Gastroesophageal sphincter (tissue), 3 donors: ENCODE measurements at regions not wholly inside any gene's neighbourhood (a gene's known extent, or its start where the extent isn't known, plus 50 kb on each side); places are given as distances from the start of the nearest gene placed in this dataset.

ENCODE experiments used
- EP300 ChIP-seq: sonication (generic); formaldehyde crosslinking; IDR thresholded peaks from one replicate; pipeline ENCODE4 v1.6.1; 2017; ENCODE audit warnings: antibody characterized with exemption, mild to moderate bottlenecking
- POLR2A ChIP-seq, 2 donors: fragments of 450-650 bp; IDR thresholded peaks; one replicate each; pipeline ENCODE4 v1.6.1; 2017; ENCODE audit warnings: antibody characterized with exemption in 2 of 2, mild to moderate bottlenecking in 2 of 2, moderate library complexity in 1 of 2
- POLR2AphosphoS5 ChIP-seq: sonication (generic); formaldehyde crosslinking; IDR thresholded peaks from one replicate; pipeline ENCODE4 v1.6.1; 2017; ENCODE audit warnings: antibody characterized with exemption
- TF ChIP-seq, protein P1 (sequence below), 4 experiments: fragments of 200-600 bp in 2 of 4; fragments of 450-650 bp in 2 of 4; sonication (generic) in 1 of 4; IDR thresholded peaks; one replicate each; pipeline ENCODE4 v1.5.1; 2017 to 2019; ENCODE audit warnings: antibody characterized with exemption in 4 of 4, mild to moderate bottlenecking in 2 of 4, moderate library complexity in 2 of 4

DNA sequence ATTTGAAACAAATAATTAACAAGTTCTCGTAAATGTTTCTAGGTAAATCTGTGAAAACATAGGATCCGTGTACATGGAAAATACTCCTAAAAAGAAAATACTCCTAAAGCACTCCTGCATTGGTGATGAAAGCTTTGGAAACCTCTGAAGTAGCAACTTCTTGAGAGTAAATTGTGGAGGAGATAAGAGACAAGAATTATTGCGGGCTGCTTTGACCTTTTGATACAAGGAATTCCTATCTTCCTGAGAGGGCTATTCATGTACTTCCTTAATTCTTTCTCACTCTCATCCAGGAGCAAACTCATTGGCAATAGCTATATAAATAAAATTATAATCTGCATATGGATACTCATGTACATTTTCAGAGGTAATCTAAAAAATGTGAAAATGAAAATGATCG lies 158.4 kb upstream of the PIK3R1 start:
- TF ChIP-seq, protein P1, sequence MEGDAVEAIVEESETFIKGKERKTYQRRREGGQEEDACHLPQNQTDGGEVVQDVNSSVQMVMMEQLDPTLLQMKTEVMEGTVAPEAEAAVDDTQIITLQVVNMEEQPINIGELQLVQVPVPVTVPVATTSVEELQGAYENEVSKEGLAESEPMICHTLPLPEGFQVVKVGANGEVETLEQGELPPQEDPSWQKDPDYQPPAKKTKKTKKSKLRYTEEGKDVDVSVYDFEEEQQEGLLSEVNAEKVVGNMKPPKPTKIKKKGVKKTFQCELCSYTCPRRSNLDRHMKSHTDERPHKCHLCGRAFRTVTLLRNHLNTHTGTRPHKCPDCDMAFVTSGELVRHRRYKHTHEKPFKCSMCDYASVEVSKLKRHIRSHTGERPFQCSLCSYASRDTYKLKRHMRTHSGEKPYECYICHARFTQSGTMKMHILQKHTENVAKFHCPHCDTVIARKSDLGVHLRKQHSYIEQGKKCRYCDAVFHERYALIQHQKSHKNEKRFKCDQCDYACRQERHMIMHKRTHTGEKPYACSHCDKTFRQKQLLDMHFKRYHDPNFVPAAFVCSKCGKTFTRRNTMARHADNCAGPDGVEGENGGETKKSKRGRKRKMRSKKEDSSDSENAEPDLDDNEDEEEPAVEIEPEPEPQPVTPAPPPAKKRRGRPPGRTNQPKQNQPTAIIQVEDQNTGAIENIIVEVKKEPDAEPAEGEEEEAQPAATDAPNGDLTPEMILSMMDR (IDR thresholded peaks at IDR 0.05) = no peak
- TF ChIP-seq EP300 (no peak), POLR2AphosphoS5 (no peak), POLR2A (IDR thresholded peaks at IDR 0.05) (no peak)
